Loucy (cell line): ENCODE measurements at regions not wholly inside any gene's neighbourhood (a gene's known extent, or its start where the extent isn't known, plus 50 kb on each side); places are given as distances from the start of the nearest gene placed in this dataset.

Experiments
- H2AFZ ChIP-seq: fragments of 200-600 bp; sonication (generic); 2 replicates; pipeline ENCODE4 v1.6.0; 2016; ENCODE audit warnings: antibody characterized with exemption, mild to moderate bottlenecking, low read length, moderate library complexity
- H3F3A ChIP-seq: fragments of 200-600 bp; 2 replicates; pipeline ENCODE4 v1.6.0; 2016; ENCODE audit warnings: antibody characterized with exemption, low read depth, mild to moderate bottlenecking
- H3K27me3 ChIP-seq: fragments of 200-600 bp; sonication (generic); 2 replicates; pipeline ENCODE4 v1.6.1; 2014; ENCODE audit warnings: low read length, mild to moderate bottlenecking; ENCODE audit not compliant: insufficient read depth, poor library complexity, severe bottlenecking
- H3K36me3 ChIP-seq: fragments of 200-600 bp; sonication (generic); 2 replicates; pipeline ENCODE4 v1.6.1; 2016; ENCODE audit warnings: low read length; ENCODE audit not compliant: insufficient read depth
- H3K4me1 ChIP-seq: fragments of 200-600 bp; sonication (generic); 2 replicates; pipeline ENCODE4 v1.5.1; 2014; ENCODE audit warnings: low read length, mild to moderate bottlenecking; ENCODE audit not compliant: insufficient read depth, poor library complexity, severe bottlenecking
- H3K4me2 ChIP-seq: fragments of 200-600 bp; sonication (generic); 2 replicates; pipeline ENCODE4 v1.6.0; 2014; ENCODE audit warnings: antibody characterized with exemption, low read length, low read depth, mild to moderate bottlenecking; ENCODE audit not compliant: poor library complexity, severe bottlenecking
- H3K4me3 ChIP-seq: fragments of 200-600 bp; sonication (generic); 2 replicates; pipeline ENCODE4 v1.5.1; 2014; ENCODE audit warnings: low read length, mild to moderate bottlenecking, mixed read lengths; ENCODE audit not compliant: poor library complexity, severe bottlenecking
- H3K79me2 ChIP-seq: fragments of 200-600 bp; sonication (generic); 2 replicates; pipeline ENCODE4 v1.6.1; 2014; ENCODE audit warnings: low read length; ENCODE audit not compliant: insufficient read depth
- H3K9ac ChIP-seq: fragments of 200-600 bp; sonication (generic); 2 replicates; pipeline ENCODE4 v1.6.0; 2014; ENCODE audit warnings: mild to moderate bottlenecking, low read depth, low read length, moderate library complexity; ENCODE audit not compliant: poor library complexity, severe bottlenecking
- H3K9me2 ChIP-seq: fragments of 200-600 bp; sonication (generic); replicated peaks from 2 replicates; pipeline ENCODE4 v1.6.1; 2016; ENCODE audit warnings: low read depth, low read length, mixed read lengths
- H3K9me3 ChIP-seq: fragments of 200-600 bp; sonication (generic); 2 replicates; pipeline ENCODE4 v1.6.1; 2014; ENCODE audit warnings: mild to moderate bottlenecking, antibody characterized with exemption, low read length, low read depth; ENCODE audit not compliant: insufficient read depth
- H4K20me1 ChIP-seq: fragments of 200-600 bp; sonication (generic); 2 replicates; pipeline ENCODE4 v1.6.0; 2014; ENCODE audit warnings: antibody characterized with exemption, low read length, mild to moderate bottlenecking; ENCODE audit not compliant: insufficient read depth, poor library complexity, severe bottlenecking
- EZH2phosphoT487 ChIP-seq: fragments of 200-600 bp; IDR thresholded peaks from 2 replicates; pipeline ENCODE4 v1.6.1; 2018; ENCODE audit warnings: antibody characterized with exemption, mild to moderate bottlenecking, moderate library complexity, borderline replicate concordance
- TF ChIP-seq, protein P1 (sequence below): fragments of 200-600 bp; sonication (generic); conservative IDR thresholded peaks from 2 replicates; pipeline ENCODE4 v1.5.1; 2014; ENCODE audit warnings: mild to moderate bottlenecking, antibody characterized with exemption, low read length

DNA sequence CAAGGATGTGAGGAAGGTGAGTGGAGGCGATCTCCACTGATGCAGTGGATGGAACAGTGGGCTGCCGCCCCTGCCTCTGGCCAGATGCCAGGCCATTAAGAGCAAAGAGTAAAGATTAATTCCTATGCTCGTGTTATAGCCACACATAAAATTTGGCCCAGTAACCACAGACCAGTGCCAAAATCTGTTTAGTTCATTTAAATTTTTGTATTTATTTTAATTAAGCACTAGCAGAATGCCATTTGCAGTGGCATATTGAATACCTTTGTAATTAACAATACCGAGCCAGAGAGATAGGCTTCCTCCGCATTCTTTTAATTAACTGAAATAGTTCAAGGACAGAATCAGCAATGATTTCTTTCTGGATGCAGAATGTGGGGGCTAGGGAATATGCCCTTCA is 179.8 kb downstream of the MED10 start:
- Histone ChIP-seq H3K4me1 (no peaks in the 10 kb centered on the region), H3K9ac (no peak overlapping the region), H3F3A (no peaks in the 10 kb centered on the region), H3K36me3 (no peaks in the 10 kb centered on the region), H4K20me1 (no peaks in the 10 kb centered on the region), H2AFZ (no peak overlapping the region), H3K4me2 (no peak overlapping the region), H3K9me2 (no peaks in the 10 kb centered on the region), H3K27me3 (no peaks in the 10 kb centered on the region), H3K4me3 (no peak overlapping the region), H3K79me2 (no peaks in the 10 kb centered on the region), H3K9me3 (peaks cover 12% of the 10 kb centered on the region; the same call in 1 of the 2 replicates)
- TF ChIP-seq, protein P1, sequence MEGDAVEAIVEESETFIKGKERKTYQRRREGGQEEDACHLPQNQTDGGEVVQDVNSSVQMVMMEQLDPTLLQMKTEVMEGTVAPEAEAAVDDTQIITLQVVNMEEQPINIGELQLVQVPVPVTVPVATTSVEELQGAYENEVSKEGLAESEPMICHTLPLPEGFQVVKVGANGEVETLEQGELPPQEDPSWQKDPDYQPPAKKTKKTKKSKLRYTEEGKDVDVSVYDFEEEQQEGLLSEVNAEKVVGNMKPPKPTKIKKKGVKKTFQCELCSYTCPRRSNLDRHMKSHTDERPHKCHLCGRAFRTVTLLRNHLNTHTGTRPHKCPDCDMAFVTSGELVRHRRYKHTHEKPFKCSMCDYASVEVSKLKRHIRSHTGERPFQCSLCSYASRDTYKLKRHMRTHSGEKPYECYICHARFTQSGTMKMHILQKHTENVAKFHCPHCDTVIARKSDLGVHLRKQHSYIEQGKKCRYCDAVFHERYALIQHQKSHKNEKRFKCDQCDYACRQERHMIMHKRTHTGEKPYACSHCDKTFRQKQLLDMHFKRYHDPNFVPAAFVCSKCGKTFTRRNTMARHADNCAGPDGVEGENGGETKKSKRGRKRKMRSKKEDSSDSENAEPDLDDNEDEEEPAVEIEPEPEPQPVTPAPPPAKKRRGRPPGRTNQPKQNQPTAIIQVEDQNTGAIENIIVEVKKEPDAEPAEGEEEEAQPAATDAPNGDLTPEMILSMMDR = no peak
- TF ChIP-seq EZH2phosphoT487 = no peak

DNA sequence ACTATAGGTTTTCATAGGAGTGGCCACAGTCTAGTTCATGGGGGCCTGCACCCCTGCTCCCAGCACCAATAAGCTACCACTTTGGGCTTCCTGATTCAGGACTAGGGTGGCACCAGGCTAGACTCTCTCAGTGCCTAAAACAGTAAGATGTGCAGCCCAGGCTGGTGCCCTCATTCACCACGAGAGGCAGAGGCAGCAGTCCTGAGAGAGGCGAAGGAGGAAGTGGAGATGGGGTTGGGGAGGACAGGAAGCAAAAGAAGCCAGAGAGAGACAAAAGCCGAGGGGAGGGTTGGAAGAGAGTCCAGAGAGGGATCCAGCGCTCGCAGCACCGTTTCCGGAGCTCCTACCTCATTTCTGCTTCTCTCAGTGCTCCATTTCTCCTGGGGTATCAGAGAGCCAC is 180.9 kb downstream of the MED10 start:
- H3K4me2 ChIP-seq = no peak overlapping the region
- H3K36me3 ChIP-seq = no peaks in the 10 kb centered on the region
- H3K9me3 ChIP-seq = peaks cover 12% of the 10 kb centered on the region; the same call in 1 of the 2 replicates
- H3K4me3 ChIP-seq = no peak overlapping the region
- no peaks in the 10 kb centered on the region for H3K27me3 ChIP-seq
- H3K9me2 ChIP-seq = no peaks in the 10 kb centered on the region
- no peak overlapping the region for H3K9ac ChIP-seq
- TF ChIP-seq, protein P1 = no peak
- TF ChIP-seq EZH2phosphoT487 = no peak
- no peaks in the 10 kb centered on the region for H3K79me2 ChIP-seq
- no peaks in the 10 kb centered on the region for H3K4me1 ChIP-seq
- H4K20me1 ChIP-seq = no peaks in the 10 kb centered on the region
- no peaks in the 10 kb centered on the region for H3F3A ChIP-seq
- H2AFZ ChIP-seq = no peak overlapping the region

DNA sequence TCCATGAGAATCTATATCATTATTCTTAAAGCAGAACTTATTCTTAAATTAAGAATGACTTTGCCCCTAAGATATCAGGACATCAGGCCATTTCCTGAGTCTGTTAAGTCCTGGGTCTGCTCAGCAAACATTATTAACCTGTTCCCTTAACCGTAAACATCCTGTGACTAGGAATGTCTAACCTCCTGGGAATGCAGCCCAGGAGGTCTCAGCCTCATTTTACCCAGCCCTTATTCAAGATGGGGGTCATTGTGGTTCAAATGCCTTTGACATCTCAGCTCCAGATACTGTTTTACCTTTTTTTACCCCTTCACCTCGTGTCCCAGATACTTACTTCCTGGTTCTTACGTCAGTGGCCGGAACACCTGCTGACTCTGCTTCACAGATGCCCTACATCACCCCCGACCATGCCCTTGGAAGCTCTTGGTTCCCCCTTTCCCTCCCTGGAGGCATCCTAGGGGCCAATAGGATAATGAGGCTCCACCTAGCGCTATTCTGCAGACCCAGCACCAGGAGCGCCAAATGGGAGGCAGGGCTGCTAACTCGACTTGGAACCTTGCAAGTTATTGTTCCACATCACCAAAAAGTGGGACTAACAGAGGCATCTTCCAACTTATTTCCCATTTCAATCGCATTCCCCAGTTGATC is 182.5 kb downstream of the MED10 start:
- H4K20me1 ChIP-seq = no peaks in the 10 kb centered on the region
- no peaks in the 10 kb centered on the region for H3K36me3 ChIP-seq
- H3K4me2 ChIP-seq = no peak overlapping the region
- no peaks in the 10 kb centered on the region for H3K27me3 ChIP-seq
- H3F3A ChIP-seq = no peaks in the 10 kb centered on the region
- H3K9ac ChIP-seq = no peak overlapping the region
- H3K9me3 ChIP-seq = peaks cover 10% of the 10 kb centered on the region; the same call in 1 of the 2 replicates
- TF ChIP-seq EZH2phosphoT487 = no peak
- TF ChIP-seq, protein P1 = no peak
- no peak overlapping the region for H3K4me3 ChIP-seq
- H3K79me2 ChIP-seq = no peaks in the 10 kb centered on the region
- H2AFZ ChIP-seq = no peak overlapping the region
- no peaks in the 10 kb centered on the region for H3K4me1 ChIP-seq
- H3K9me2 ChIP-seq = no peaks in the 10 kb centered on the region
